ENCODE measurements at regions not wholly inside any gene's neighbourhood (a gene's known extent, or its start where the extent isn't known, plus 50 kb on each side); places are given as distances from the start of the nearest gene placed in this dataset.

DNA sequence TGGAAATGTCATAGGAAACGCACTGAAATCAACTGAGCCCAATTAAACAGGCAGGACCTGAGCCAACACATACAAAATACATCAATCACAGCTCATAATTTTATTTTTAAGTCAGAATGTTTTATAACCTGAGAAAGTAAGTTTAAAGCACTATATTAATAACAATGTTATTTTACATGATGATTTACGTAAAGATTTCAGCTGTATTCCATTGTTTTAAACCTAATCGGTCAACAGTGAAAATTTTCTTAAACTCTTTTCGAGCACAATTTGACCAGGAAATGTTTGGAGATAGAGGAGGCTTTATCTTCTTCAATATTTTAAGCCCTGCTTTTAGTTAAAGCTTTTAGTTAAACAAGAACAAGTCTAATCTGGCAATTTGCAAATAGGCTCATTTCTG lies 201.8 kb upstream of the TOX3 start:
- H3K4me1 Mint-ChIP-seq = peaks cover 6% of the 10 kb centered on the region
- Histone ChIP-seq H3F3A (ENCODE audit: low read depth) (no peaks in the 10 kb centered on the region), H3K4me1 (peaks cover 9% of the 10 kb centered on the region), H3K36me3 (no peaks in the 10 kb centered on the region), H3K4me3 (no peak overlapping the region), H3K27me3 (no peaks in the 10 kb centered on the region), H3K79me2 (ENCODE audit: low read depth) (no peaks in the 10 kb centered on the region), H3K27ac (no peak overlapping the region), H3K9ac (no peak overlapping the region), H2AFZ (replicated peaks) (no peak overlapping the region), H4K20me1 (ENCODE audit: low read depth) (no peaks in the 10 kb centered on the region), H3K9me3 (ENCODE audit: low read depth) (no peaks in the 10 kb centered on the region), H3K4me2 (no peak overlapping the region)
- peaks cover 2% of the 10 kb centered on the region for H3K27me3 Mint-ChIP-seq (ENCODE audit: insufficient read depth, low read depth)
- no peaks in the 10 kb centered on the region for H3K36me3 Mint-ChIP-seq
- H3K4me3 Mint-ChIP-seq = no peak overlapping the region
- TF ChIP-seq EZH2phosphoT487 (IDR thresholded peaks at IDR 0.05) (no peak), CTCF (IDR thresholded peaks at IDR 0.05) (no peak), EZH2 (IDR thresholded peaks at IDR 0.05) (no peak)
- H3K9me3 Mint-ChIP-seq = no peaks in the 10 kb centered on the region
- no peak for DNase-seq (ENCODE audit: low spot score)
- H3K27ac Mint-ChIP-seq = no peak overlapping the region

DNA sequence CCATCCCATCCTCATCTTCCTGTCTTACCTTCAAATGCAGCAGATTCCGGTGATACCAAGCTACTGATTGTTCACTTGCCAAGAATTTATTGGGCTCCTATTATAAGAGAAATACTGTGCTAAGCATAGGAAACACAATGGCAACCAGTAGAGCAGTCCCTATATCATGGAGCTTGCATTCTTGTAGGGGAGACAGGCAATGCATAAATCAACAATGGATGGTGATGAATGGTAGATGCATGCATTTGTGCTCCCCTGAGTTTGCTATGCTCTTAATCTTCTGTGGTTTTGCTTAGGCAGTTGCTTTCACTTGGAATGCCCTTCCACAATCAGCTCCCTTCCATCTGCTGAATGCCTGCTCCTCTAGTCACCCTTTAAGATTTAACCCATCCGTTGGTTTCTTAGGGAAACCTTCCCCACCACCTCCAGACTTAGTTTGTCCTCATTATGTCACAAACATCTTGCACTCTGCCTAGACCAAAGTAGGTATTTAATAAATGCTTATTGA lies 200.2 kb upstream of the TOX3 start:
- no peaks in the 10 kb centered on the region for H3K9me3 Mint-ChIP-seq
- Histone ChIP-seq H3K4me1 (peaks cover 10% of the 10 kb centered on the region), H2AFZ (replicated peaks) (peak overlapping the region; percentile 31), H3F3A (ENCODE audit: low read depth) (no peaks in the 10 kb centered on the region), H3K4me3 (no peak overlapping the region), H3K36me3 (no peaks in the 10 kb centered on the region), H3K27ac (no peak overlapping the region), H4K20me1 (ENCODE audit: low read depth) (no peaks in the 10 kb centered on the region), H3K9ac (no peak overlapping the region), H3K9me3 (ENCODE audit: low read depth) (no peaks in the 10 kb centered on the region), H3K79me2 (ENCODE audit: low read depth) (no peaks in the 10 kb centered on the region), H3K4me2 (no peak overlapping the region), H3K27me3 (no peaks in the 10 kb centered on the region)
- TF ChIP-seq EZH2phosphoT487 (IDR thresholded peaks at IDR 0.05) (no peak), EZH2 (IDR thresholded peaks at IDR 0.05) (no peak), CTCF (IDR thresholded peaks at IDR 0.05) (no peak)
- H3K27ac Mint-ChIP-seq = no peak overlapping the region
- peaks cover 8% of the 10 kb centered on the region for H3K4me1 Mint-ChIP-seq
- no peaks in the 10 kb centered on the region for H3K36me3 Mint-ChIP-seq
- H3K4me3 Mint-ChIP-seq = no peak overlapping the region
- peaks cover 2% of the 10 kb centered on the region for H3K27me3 Mint-ChIP-seq (ENCODE audit: insufficient read depth, low read depth)
- no peak for DNase-seq (ENCODE audit: low spot score)

- H3K27me3 Mint-ChIP-seq (ENCODE audit: insufficient read depth, low read depth) = peaks cover 2% of the 10 kb centered on the region
- Histone ChIP-seq H3K9me3 (ENCODE audit: low read depth) (no peaks in the 10 kb centered on the region), H3F3A (ENCODE audit: low read depth) (peaks cover 3% of the 10 kb centered on the region), H4K20me1 (ENCODE audit: low read depth) (no peaks in the 10 kb centered on the region), H3K4me3 (no peak overlapping the region), H3K4me2 (no peak overlapping the region), H3K4me1 (peaks cover 16% of the 10 kb centered on the region), H3K36me3 (no peaks in the 10 kb centered on the region), H3K9ac (no peak overlapping the region), H2AFZ (replicated peaks) (no peak overlapping the region), H3K79me2 (ENCODE audit: low read depth) (no peaks in the 10 kb centered on the region), H3K27me3 (no peaks in the 10 kb centered on the region), H3K27ac (no peak overlapping the region)
- H3K4me3 Mint-ChIP-seq = no peak overlapping the region
- H3K36me3 Mint-ChIP-seq = no peaks in the 10 kb centered on the region
- H3K27ac Mint-ChIP-seq = no peak overlapping the region
- H3K9me3 Mint-ChIP-seq = no peaks in the 10 kb centered on the region
- no peak for TF ChIP-seq EZH2 (IDR thresholded peaks at IDR 0.05)
- no peak for TF ChIP-seq CTCF (IDR thresholded peaks at IDR 0.05)
- TF ChIP-seq EZH2phosphoT487 (IDR thresholded peaks at IDR 0.05) = no peak
- DNase-seq (ENCODE audit: low spot score) = no peak
- H3K4me1 Mint-ChIP-seq = peaks cover 14% of the 10 kb centered on the region
Observed at GRCh38 chr16:52743707-52744106, 196.8 kb upstream of the TOX3 start.

Data from neural progenitor cell (in vitro differentiated cells).